HepG2 (cell line): ENCODE measurements at regions not wholly inside any gene's neighbourhood (a gene's known extent, or its start where the extent isn't known, plus 50 kb on each side); places are given as distances from the start of the nearest gene placed in this dataset.

Experiments
- ATAC-seq: fragments of 200-7000 bp; cut with Tn5 transposase; 3 replicates; pipeline ENCODE4 v1.9.1; 2020; ENCODE audit warnings: mild to moderate bottlenecking, moderate library complexity
- BruUV-seq: library from RNA; stranded (reverse); fragments of 400-500 nt; replicated peaks from 2 replicates; lab custom pipeline; 2021; lab: Mats Ljungman, UMichigan
- CTCF ChIA-PET: fragments of 300-600 bp; formaldehyde crosslinking; extraction: SDS; loops from one replicate; lab custom pipeline; 2021; ENCODE audit warnings: low total read pairs, inconsistent platforms, low intra/inter-chr PET ratio; lab: Yijun Ruan, JAX
- POLR2A ChIA-PET: fragments of 350-600 bp; sonication (Branson Sonifier 250); formaldehyde crosslinking; loops from one replicate; lab custom pipeline; 2020; ENCODE audit warnings: antibody characterized with exemption, inconsistent platforms; lab: Yijun Ruan, JAX
- DNase-seq: peaks from one replicate; pipeline ENCODE4 v3.0.0-alpha.2; 2015; ENCODE audit warnings: low spot score
- FAIRE-seq: peaks from 3 replicates; lab custom pipeline; 2011; peaks lifted over from hg19 to GRCh38; lab: Jason Lieb, UNC
- H2AFZ ChIP-seq: one replicate; pipeline ENCODE4 v1.6.1; 2011; ENCODE audit warnings: low read length, inconsistent platforms
- H3K27ac ChIP-seq: fragments of 300-600 bp; 3 replicates; pipeline ENCODE4 v1.8.0; 2011; ENCODE audit warnings: mixed run types, mild to moderate bottlenecking, mixed read lengths, low read length, inconsistent platforms; ENCODE audit not compliant: insufficient read depth; ENCODE audit errors: extremely low read length
- H3K27me3 ChIP-seq, 2 experiments: fragments of 200-600 bp in 1 of 2; 2 replicates in 1 of 2; 3 replicates in 1 of 2; pipeline versions ENCODE4 v1.6.0 to v1.8.0; 2011; ENCODE audit warnings: low read length in 2 of 2, mild to moderate bottlenecking in 2 of 2, moderate library complexity in 2 of 2, inconsistent platforms in 1 of 2; ENCODE audit not compliant: insufficient read depth in 2 of 2, control insufficient read depth in 1 of 2
- H3K36me3 ChIP-seq, 2 experiments: fragments of 200-600 bp in 1 of 2; replicated peaks in 1 of 2; 2 replicates in 1 of 2; 3 replicates in 1 of 2; pipeline versions ENCODE4 v1.5.1 to v1.8.0; 2011; ENCODE audit warnings: low read length in 2 of 2, inconsistent platforms in 1 of 2; ENCODE audit not compliant: insufficient read depth in 2 of 2, control insufficient read depth in 1 of 2
- H3K4me1 ChIP-seq: 2 replicates; pipeline ENCODE4 v1.5.1; 2012; ENCODE audit warnings: low read length, inconsistent platforms; ENCODE audit not compliant: insufficient read depth
- H3K4me2 ChIP-seq: 2 replicates; pipeline ENCODE4 v1.6.0; 2011; ENCODE audit warnings: low read depth, low read length, inconsistent platforms
- H3K4me3 ChIP-seq, 3 experiments: fragments of 200-600 bp in 1 of 3; sonication (generic), shearing (Covaris generic) in 1 of 3; replicated peaks in 1 of 3; 2 replicates each; pipeline ENCODE4 v1.5.1; 2011 to 2016; ENCODE audit warnings: low read length in 3 of 3, inconsistent platforms in 2 of 3, low read depth in 2 of 3, mild to moderate bottlenecking in 2 of 3, control low read depth in 1 of 3, mixed read lengths in 1 of 3; ENCODE audit not compliant: insufficient read depth in 1 of 3
- H3K79me2 ChIP-seq: one replicate; pipeline ENCODE4 v1.6.1; 2011; ENCODE audit warnings: low read length, inconsistent platforms; ENCODE audit not compliant: insufficient read depth
- H3K9ac ChIP-seq: 2 replicates; pipeline ENCODE4 v1.6.0; 2011; ENCODE audit warnings: mild to moderate bottlenecking, low read depth, low read length, inconsistent platforms; ENCODE audit not compliant: insufficient read depth
- H3K9me3 ChIP-seq: 2 replicates; pipeline ENCODE4 v1.5.1; 2012; ENCODE audit warnings: mild to moderate bottlenecking, low read length
- H4K20me1 ChIP-seq: 2 replicates; pipeline ENCODE4 v1.6.0; 2011; ENCODE audit warnings: inconsistent platforms, mild to moderate bottlenecking, low read length, moderate library complexity; ENCODE audit not compliant: insufficient read depth
- ARNTL ChIP-seq: sonication (generic); formaldehyde crosslinking; IDR thresholded peaks from 2 replicates; pipeline ENCODE4 v1.4.0; 2020; ENCODE audit warnings: mild to moderate bottlenecking, missing genetic modification reagents
- DPF2 ChIP-seq: sonication (generic); formaldehyde crosslinking; IDR thresholded peaks from 2 replicates; pipeline ENCODE4 v1.4.0; 2020; ENCODE audit warnings: mild to moderate bottlenecking, low read depth, missing genetic modification reagents, borderline replicate concordance
- HDAC6 ChIP-seq: fragments of 200-600 bp; sonication (generic); IDR thresholded peaks from 2 replicates; pipeline ENCODE4 v1.7.0; 2017; ENCODE audit warnings: mild to moderate bottlenecking, antibody characterized with exemption, low read length, low read depth
- JUND ChIP-seq: sonication (generic); formaldehyde crosslinking; IDR thresholded peaks from 2 replicates; pipeline ENCODE4 v1.8.0; 2022; ENCODE audit warnings: mild to moderate bottlenecking, missing genetic modification reagents
- KDM2A ChIP-seq: sonication (generic); formaldehyde crosslinking; IDR thresholded peaks from 2 replicates; pipeline ENCODE4 v1.4.0; 2020; ENCODE audit warnings: low read depth, missing genetic modification reagents, borderline replicate concordance
- MTA3 ChIP-seq: sonication (generic); formaldehyde crosslinking; IDR thresholded peaks from 2 replicates; pipeline ENCODE4 v1.4.0; 2020; ENCODE audit warnings: missing genetic modification reagents
- NBN ChIP-seq: fragments of 450-650 bp; conservative IDR thresholded peaks from 2 replicates; pipeline ENCODE4 v1.6.1; 2017
- POLR2G ChIP-seq: fragments of 200-400 bp; formaldehyde crosslinking; IDR thresholded peaks from 2 replicates; pipeline ENCODE4 v1.6.1; 2018; ENCODE audit warnings: mild to moderate bottlenecking, low read depth, low read length, moderate library complexity
- PTBP1 ChIP-seq: fragments of 200-400 bp; formaldehyde crosslinking; IDR thresholded peaks from 2 replicates; pipeline ENCODE4 v1.6.1; 2018; ENCODE audit warnings: low read length, low read depth; ENCODE audit not compliant: poor library complexity, severe bottlenecking
- REXO4 ChIP-seq: sonication (generic); formaldehyde crosslinking; IDR thresholded peaks from 2 replicates; pipeline ENCODE4 v1.8.0; 2022; ENCODE audit warnings: missing genetic modification reagents, mild to moderate bottlenecking, borderline replicate concordance
- SAP130 ChIP-seq: IDR thresholded peaks from 2 replicates; pipeline ENCODE4 v1.6.1; 2016; ENCODE audit warnings: low read depth
- SETDB1 ChIP-seq: sonication (generic); formaldehyde crosslinking; IDR thresholded peaks from 2 replicates; pipeline ENCODE4 v1.5.1; 2020; ENCODE audit warnings: missing genetic modification reagents, mild to moderate bottlenecking, borderline replicate concordance
- SOX6 ChIP-seq, 2 experiments: fragments of 450-650 bp in 1 of 2; sonication (generic) in 1 of 2; formaldehyde crosslinking in 1 of 2; IDR thresholded peaks; 2 replicates each; pipeline versions ENCODE4 v1.4.0 to v1.6.1; 2017 to 2020; ENCODE audit warnings: antibody characterized with exemption in 1 of 2, mild to moderate bottlenecking in 1 of 2, missing genetic modification reagents in 1 of 2
- TBL1XR1 ChIP-seq: fragments of 150-350 bp; IDR thresholded peaks from 2 replicates; pipeline ENCODE4 v1.6.1; 2014; ENCODE audit warnings: borderline replicate concordance, low read length; ENCODE audit not compliant: partially characterized antibody
- TEAD3 ChIP-seq: optimal IDR thresholded peaks from 2 replicates; pipeline ENCODE3; 2016; ENCODE audit warnings: borderline replicate concordance
- ZNF335 ChIP-seq: sonication (generic); formaldehyde crosslinking; IDR thresholded peaks from 2 replicates; pipeline ENCODE4 v1.4.0; 2020; ENCODE audit warnings: missing genetic modification reagents
- ZNF382 ChIP-seq: sonication (generic); formaldehyde crosslinking; IDR thresholded peaks from 2 replicates; pipeline ENCODE4 v1.5.0; 2020; ENCODE audit warnings: missing genetic modification reagents, mild to moderate bottlenecking, borderline replicate concordance
- ZNF44 ChIP-seq: sonication (generic); formaldehyde crosslinking; IDR thresholded peaks from 2 replicates; pipeline ENCODE4 v1.5.1; 2020; ENCODE audit warnings: mild to moderate bottlenecking, missing genetic modification reagents
- ZNF737 ChIP-seq: sonication (generic); formaldehyde crosslinking; IDR thresholded peaks from 2 replicates; pipeline ENCODE4 v1.5.0; 2020; ENCODE audit warnings: missing genetic modification reagents, mild to moderate bottlenecking, borderline replicate concordance
- WGBS: methylation state at CpG from one replicate; pipeline ENCODE4 v1.1.6; 2017; ENCODE audit warnings: low lambda C conversion rate; 5-methylcytosine and 5-hydroxymethylcytosine counted together
- in situ Hi-C: cut with HindIII; loops from 2 replicates; pipeline ENCODE4 v1.10.0; 2017; ENCODE audit warnings: low pct_unique_long_range_greater_than_20kb; ENCODE audit not compliant: extremely low pct_ligation_motif_present
- intact Hi-C: fragments of 100-400 bp; cut with micrococcal nuclease; formaldehyde crosslinking; loops from one replicate; pipeline ENCODE4 v1.10.0; 2022; ENCODE audit not compliant: unreplicated experiment
- TF ChIP-seq, protein P1 (sequence below): sonication (generic); formaldehyde crosslinking; IDR thresholded peaks from 2 replicates; pipeline ENCODE4 v1.4.0; 2020; ENCODE audit warnings: missing genetic modification reagents

DNA sequence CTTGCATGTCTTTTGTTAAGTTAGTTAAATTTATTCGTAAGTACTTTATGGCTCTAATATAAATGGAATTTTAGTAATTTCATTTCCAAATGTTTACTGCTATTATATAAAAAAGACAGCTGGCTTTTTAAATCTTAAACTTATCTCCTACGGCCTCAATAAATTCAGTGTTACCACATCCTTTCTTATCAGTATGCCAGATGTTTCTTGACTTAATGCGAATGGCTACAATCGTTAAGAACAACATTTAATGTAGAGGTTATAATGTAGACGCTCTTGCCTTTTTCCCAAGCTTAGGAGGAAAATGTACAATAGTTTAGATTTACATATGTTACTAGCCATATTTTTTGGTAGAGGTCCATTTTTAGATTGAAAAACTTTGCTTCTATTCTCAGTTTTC, 659.4 kb downstream of the TENT5A start:
- POLR2A ChIA-PET: no interaction called here

DNA sequence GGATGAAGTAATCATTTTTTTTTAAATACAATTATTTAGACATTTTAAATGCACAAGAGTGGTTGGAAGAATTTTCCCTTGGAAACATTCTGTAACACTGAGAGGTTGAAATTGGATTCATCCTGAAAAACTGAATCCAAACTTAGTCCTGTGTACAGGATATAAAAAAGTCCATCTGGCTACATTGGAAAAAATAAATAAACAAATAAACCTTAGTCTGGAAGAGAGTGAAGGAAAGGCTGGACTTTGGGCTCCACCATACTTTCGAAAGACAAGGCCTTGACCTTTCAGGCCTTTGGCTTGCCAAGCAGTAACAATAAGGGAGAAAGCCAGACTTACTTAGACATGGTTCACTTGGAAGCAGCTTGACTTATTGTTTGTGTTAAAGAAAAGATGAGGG, 664.3 kb downstream of the TENT5A start:
- intact Hi-C loops (no loop called here), in situ Hi-C loops (no loop called here)
- Histone ChIP-seq H3K79me2 (no peaks in the 10 kb centered on the region), H4K20me1 (no peaks in the 10 kb centered on the region), H3K36me3 (no peaks in the 10 kb centered on the region), H3K9ac (no peak overlapping the region), H3K4me3 (no peak overlapping the region), H3K4me2 (no peak overlapping the region), H3K27me3 (no peaks in the 10 kb centered on the region), H2AFZ (no peak overlapping the region), H3K9me3 (no peaks in the 10 kb centered on the region), H3K4me1 (no peaks in the 10 kb centered on the region), H3K27ac (no peak overlapping the region)
- WGBS: 4% methylated on average over 1 of the region's 1 CpG
- FAIRE-seq (no peak), ATAC-seq (no peak), DNase-seq (no peak)
- BruUV-seq: no TSS peak
- POLR2A ChIA-PET: no interaction called here
- CTCF ChIA-PET: no interaction called here
- TF ChIP-seq TEAD3 (CRISPR knock-in tag): no peak
- no peak for TF ChIP-seq KDM2A (CRISPR knock-in tag)
- no peak for TF ChIP-seq SETDB1 (CRISPR knock-in tag)
- no peak for TF ChIP-seq TBL1XR1
- TF ChIP-seq ZNF44: no peak
- no peak for TF ChIP-seq NBN
- TF ChIP-seq PTBP1: no peak
- no peak for TF ChIP-seq SOX6 (IDR thresholded peaks at IDR 0.05)
- TF ChIP-seq SOX6 (CRISPR knock-in tag; IDR thresholded peaks at IDR 0.05): no peak
- TF ChIP-seq HDAC6: no peak
- TF ChIP-seq, protein P1, sequence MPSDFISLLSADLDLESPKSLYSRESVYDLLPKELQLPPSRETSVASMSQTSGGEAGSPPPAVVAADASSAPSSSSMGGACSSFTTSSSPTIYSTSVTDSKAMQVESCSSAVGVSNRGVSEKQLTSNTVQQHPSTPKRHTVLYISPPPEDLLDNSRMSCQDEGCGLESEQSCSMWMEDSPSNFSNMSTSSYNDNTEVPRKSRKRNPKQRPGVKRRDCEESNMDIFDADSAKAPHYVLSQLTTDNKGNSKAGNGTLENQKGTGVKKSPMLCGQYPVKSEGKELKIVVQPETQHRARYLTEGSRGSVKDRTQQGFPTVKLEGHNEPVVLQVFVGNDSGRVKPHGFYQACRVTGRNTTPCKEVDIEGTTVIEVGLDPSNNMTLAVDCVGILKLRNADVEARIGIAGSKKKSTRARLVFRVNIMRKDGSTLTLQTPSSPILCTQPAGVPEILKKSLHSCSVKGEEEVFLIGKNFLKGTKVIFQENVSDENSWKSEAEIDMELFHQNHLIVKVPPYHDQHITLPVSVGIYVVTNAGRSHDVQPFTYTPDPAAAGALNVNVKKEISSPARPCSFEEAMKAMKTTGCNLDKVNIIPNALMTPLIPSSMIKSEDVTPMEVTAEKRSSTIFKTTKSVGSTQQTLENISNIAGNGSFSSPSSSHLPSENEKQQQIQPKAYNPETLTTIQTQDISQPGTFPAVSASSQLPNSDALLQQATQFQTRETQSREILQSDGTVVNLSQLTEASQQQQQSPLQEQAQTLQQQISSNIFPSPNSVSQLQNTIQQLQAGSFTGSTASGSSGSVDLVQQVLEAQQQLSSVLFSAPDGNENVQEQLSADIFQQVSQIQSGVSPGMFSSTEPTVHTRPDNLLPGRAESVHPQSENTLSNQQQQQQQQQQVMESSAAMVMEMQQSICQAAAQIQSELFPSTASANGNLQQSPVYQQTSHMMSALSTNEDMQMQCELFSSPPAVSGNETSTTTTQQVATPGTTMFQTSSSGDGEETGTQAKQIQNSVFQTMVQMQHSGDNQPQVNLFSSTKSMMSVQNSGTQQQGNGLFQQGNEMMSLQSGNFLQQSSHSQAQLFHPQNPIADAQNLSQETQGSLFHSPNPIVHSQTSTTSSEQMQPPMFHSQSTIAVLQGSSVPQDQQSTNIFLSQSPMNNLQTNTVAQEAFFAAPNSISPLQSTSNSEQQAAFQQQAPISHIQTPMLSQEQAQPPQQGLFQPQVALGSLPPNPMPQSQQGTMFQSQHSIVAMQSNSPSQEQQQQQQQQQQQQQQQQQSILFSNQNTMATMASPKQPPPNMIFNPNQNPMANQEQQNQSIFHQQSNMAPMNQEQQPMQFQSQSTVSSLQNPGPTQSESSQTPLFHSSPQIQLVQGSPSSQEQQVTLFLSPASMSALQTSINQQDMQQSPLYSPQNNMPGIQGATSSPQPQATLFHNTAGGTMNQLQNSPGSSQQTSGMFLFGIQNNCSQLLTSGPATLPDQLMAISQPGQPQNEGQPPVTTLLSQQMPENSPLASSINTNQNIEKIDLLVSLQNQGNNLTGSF (CRISPR knock-in tag): no peak
- no peak for TF ChIP-seq ZNF737 (CRISPR knock-in tag)
- TF ChIP-seq MTA3: no peak
- no peak for TF ChIP-seq ZNF335 (CRISPR knock-in tag)

More for the DNA sequence above, 659.4 kb downstream of the TENT5A start:
- Histone ChIP-seq H3K4me3 (no peak overlapping the region), H3K27me3 (no peaks in the 10 kb centered on the region), H3K36me3 (no peaks in the 10 kb centered on the region), H3K27ac (no peak overlapping the region), H3K79me2 (no peaks in the 10 kb centered on the region), H3K9me3 (no peaks in the 10 kb centered on the region), H3K4me1 (no peaks in the 10 kb centered on the region), H3K9ac (no peak overlapping the region), H3K4me2 (no peak overlapping the region), H4K20me1 (no peaks in the 10 kb centered on the region), H2AFZ (no peak overlapping the region)
- no TSS peak for BruUV-seq
- in situ Hi-C loops: no loop called here
- DNase-seq: no peak
- no peak for TF ChIP-seq ARNTL (CRISPR knock-in tag)
- no peak for TF ChIP-seq REXO4 (CRISPR knock-in tag)
- no peak for TF ChIP-seq SAP130 (CRISPR knock-in tag)
- TF ChIP-seq ZNF382: no peak
- TF ChIP-seq POLR2G: no peak
- no peak for TF ChIP-seq DPF2 (CRISPR knock-in tag)
- no peak for TF ChIP-seq ZNF335 (CRISPR knock-in tag)
- TF ChIP-seq JUND (CRISPR knock-in tag): no peak
- intact Hi-C loops: no loop called here
- no peak for FAIRE-seq
- WGBS: 51% methylated on average over 5 of the region's 5 CpGs
- ATAC-seq: no peak
- CTCF ChIA-PET: no interaction called here
